GM21528 (cell line): ENCODE measurements at regions not wholly inside any gene's neighbourhood (a gene's known extent, or its start where the extent isn't known, plus 50 kb on each side); places are given as distances from the start of the nearest gene placed in this dataset.
"Not testable (repeated sequence)": the region's sequence is repeated elsewhere in the genome, so short reads cannot be mapped to it uniquely, and the experiment has no call there.

ENCODE experiments used
- ATAC-seq: cut with Tn5 transposase; IDR thresholded peaks from one replicate; pipeline ENCODE4 v1.9.1; 2021; ENCODE audit warnings: mild to moderate bottlenecking, moderate library complexity; ENCODE audit not compliant: unreplicated experiment, low FRiP score

- ATAC-seq = no peak
These were observed 243.7 kb downstream of the C12orf75 start for GRCh38 chr12:105574056-105574715.

GRCh38 chr12:105575235-105575634 is 244.7 kb downstream of the C12orf75 start:
- no peak for ATAC-seq

- no peak for ATAC-seq
These were observed 245.8 kb downstream of the C12orf75 start for GRCh38 chr12:105576261-105576660.

GRCh38 chr12:105580821-105581352 is 250.4 kb downstream of the C12orf75 start:
- no peak for ATAC-seq

- ATAC-seq = no peak
These were observed 250.9 kb downstream of the C12orf75 start for GRCh38 chr12:105581420-105581819.

DNA sequence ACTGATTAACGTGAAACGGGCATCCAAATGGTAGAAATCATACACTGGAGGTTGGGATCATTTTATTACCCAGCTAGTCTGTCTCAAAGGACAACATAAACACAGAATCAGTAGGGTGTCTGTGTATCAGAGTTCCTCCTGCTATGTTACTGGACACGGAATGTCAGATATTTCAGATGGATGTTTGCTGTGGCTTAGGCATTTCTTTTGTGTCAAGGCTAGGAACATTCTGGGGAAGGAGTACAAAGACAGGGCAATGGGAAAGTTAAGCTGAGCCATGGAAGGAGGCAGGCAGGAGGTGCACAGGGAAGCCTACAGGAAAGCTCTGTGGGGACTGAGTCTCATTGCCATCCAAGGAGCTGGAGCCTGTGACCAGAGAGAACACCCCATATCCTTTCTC is 254.6 kb downstream of the C12orf75 start:
- no peak for ATAC-seq

DNA sequence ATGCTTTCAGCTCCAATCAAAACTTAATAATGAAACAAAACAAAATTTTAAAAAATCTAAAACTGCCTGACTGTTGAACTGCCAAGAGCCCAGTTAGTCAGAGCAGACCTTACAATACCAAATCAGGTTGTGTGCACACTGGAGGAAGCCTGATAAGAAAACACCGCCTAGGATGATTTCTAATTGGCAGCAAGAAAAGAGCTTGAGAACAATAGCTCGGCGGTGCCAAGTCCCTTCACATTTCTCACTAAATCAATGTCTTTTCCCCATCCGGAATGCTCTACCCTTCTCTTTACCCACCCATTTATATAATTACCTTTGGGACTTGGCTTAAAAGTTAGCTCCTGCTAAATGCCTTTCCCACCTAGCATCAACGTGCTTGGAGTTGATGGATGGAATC is 256.7 kb downstream of the C12orf75 start:
- ATAC-seq = no peak

GRCh38 chr12:105588106-105588505 is 257.6 kb downstream of the C12orf75 start:
- ATAC-seq = no peak

GRCh38 chr12:105590571-105590970 is 260.1 kb downstream of the C12orf75 start:
- ATAC-seq = no peak

DNA sequence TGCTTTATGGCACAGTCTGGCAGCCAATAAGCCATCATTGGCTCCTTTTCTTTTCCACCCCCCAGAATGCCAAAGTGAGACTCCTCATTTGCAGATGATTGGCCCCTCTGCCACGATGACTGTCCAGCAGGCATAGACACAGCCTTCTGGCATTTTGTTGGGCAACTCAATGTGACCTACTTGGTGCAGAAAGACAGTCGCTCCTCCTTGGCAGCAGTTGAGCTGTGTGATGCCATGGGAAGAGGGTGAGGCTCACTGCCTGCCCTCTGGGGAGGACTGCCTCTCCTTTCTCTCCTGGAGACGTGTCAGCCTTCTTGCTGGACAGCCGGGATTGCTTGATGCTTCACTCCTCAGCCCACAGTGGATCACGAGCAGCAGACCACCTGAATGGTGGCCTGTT is 264.9 kb downstream of the C12orf75 start:
- ATAC-seq = no peak

DNA sequence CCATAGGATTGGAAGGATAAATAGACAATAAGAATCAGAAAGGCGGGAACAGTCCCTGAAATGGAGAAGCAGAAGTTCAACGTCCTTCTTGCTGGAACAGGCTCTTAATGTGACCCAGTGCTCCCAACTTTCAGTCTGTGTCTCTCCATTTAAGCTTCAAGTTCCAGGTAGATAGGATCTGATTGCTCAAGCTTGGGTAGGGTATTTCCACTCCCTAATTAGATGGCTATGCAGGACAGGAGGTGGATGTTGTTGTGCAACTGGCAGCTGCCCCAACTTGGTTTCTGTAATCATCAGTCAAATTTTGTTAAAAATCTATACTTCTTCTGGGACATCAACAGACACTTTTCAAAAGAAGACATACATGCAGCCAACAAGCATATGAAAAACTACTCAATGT is 266.2 kb downstream of the C12orf75 start:
- ATAC-seq = no peak

DNA sequence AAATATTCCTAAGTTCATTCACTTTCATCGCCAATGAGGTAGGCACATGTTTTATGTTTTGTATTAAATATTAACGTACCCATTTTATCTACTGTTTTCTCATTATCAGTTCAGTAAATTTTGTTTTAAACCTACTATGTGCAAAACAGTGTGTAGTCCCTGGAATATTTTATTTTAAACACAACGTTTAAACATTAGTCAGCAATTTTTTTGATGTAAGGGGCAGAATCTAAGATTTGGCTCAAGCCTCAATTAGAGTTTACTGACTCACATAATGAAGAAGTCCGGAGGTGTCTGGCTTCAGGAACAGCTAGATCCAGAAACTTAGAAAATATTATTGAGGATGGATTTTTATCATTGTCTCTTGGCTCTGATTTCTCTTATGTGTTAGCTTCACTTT is 267.5 kb downstream of the C12orf75 start:
- no peak for ATAC-seq

GRCh38 chr12:105600911-105601545 is 270.5 kb downstream of the C12orf75 start:
- ATAC-seq = no peak

- ATAC-seq = not testable (repeated sequence)
These were observed 271.8 kb downstream of the C12orf75 start for GRCh38 chr12:105602312-105602711.

DNA sequence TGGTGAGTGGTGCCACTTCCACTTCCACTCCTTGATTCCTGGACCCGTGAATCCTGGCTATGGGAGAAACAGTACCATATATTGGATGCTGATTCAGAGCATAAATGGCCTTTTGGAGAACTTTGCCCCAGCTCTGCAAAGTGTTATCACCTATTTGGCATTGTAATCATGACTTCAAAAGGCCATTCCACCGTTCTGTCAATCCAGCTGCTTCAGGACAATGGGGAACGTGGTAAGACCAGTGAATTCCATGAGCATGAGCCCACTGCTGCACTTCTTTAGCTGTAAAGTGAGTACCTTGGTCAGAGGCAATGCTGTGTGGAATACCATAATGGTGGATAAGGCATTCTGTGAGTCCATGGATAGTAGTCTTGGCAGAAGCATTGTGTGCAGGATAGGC is 273.8 kb downstream of the C12orf75 start:
- ATAC-seq = not testable (repeated sequence)

DNA sequence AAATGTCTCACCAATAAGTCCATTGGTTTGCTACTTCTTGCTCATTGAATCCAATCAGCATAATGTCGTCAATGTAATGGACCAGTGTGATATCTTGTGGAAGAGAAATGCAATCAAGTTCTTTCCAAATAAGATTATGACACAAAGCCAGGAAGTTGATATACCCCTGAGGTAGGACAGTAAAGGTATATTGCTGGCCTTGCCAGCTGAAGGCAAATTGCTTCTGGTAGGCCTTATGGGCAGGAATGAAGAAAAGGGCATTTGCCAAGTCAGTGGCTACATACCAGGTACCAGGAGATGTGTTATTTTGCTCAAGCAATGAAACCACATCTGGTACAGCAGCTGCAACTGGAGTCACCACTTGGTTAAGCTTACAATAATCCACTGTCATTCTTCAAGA is 276.1 kb downstream of the C12orf75 start:
- not testable (repeated sequence) for ATAC-seq

DNA sequence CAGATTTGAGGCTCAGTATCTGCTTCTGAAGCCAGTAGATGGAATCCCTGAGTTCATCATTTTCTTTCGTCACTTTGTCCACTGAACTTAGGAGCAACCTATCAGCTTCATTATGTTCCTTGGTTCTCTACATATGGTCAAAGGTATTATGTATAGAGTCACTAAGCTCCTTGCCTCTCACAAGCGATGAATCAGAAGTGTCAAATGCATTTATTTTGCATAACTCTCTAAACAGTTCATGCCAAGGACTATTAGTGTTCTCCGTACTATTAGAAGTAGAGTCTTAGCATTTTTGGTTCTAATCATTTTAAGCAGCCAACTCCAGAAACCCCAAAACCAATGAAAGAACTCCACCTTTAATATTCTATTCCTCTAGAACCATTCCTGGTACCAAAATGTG is 278.5 kb downstream of the C12orf75 start:
- not testable (repeated sequence) for ATAC-seq

- no peak for ATAC-seq
These were observed 280.0 kb downstream of the C12orf75 start for GRCh38 chr12:105610459-105610858.

DNA sequence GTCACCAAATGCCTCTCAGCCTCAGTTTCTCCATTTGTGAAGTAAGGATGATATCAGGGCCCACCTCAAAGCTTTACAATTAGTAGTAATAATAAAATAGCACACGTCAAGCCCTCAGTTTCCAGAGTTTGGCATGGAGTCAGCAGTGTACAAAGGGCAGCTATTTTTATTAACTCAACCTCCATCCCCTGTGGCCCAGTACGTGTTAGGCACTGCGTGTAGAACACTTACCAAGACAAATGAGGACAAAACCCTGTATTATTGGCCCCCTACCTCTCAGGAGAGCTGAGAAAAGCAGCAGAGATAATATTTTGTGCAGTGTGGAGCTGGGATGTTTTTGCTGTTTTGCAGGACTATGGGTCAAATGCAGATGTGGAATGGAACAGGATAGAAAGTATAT is 280.8 kb downstream of the C12orf75 start:
- ATAC-seq = no peak

GRCh38 chr12:105613269-105613668 is 282.8 kb downstream of the C12orf75 start:
- ATAC-seq = no peak

- ATAC-seq = no peak
These were observed 283.4 kb downstream of the C12orf75 start for GRCh38 chr12:105613887-105614286.

GRCh38 chr12:105616971-105617540 is 286.6 kb downstream of the C12orf75 start:
- no peak for ATAC-seq
